H1 (cell line): ENCODE measurements at regions not wholly inside any gene's neighbourhood (a gene's known extent, or its start where the extent isn't known, plus 50 kb on each side); places are given as distances from the start of the nearest gene placed in this dataset.

ENCODE experiments used
- EP300 ChIP-seq, 2 experiments: IDR thresholded peaks; 1 replicate in 1 of 2; 2 replicates in 1 of 2; pipeline ENCODE4 v1.6.1; 2011 to 2012; ENCODE audit warnings: low read depth in 2 of 2, low read length in 2 of 2, mild to moderate bottlenecking in 2 of 2, borderline replicate concordance in 1 of 2, inconsistent platforms in 1 of 2, moderate library complexity in 1 of 2
- EZH2 ChIP-seq: fragments of 200-600 bp; sonication (generic); IDR thresholded peaks from 2 replicates; pipeline ENCODE4 v1.7.1; 2012; ENCODE audit warnings: low read depth, mild to moderate bottlenecking, moderate library complexity, low read length, inconsistent platforms; ENCODE audit not compliant: severe bottlenecking
- GABPA ChIP-seq: IDR thresholded peaks from 2 replicates; pipeline ENCODE4 v1.6.1; 2011; ENCODE audit warnings: mild to moderate bottlenecking, low read length, moderate library complexity, borderline replicate concordance; ENCODE audit not compliant: insufficient read depth
- POLR2AphosphoS5 ChIP-seq: IDR thresholded peaks from 2 replicates; pipeline ENCODE4 v1.6.1; 2011; ENCODE audit warnings: low read depth, low read length
- RAD21 ChIP-seq, 2 experiments: IDR thresholded peaks in 1 of 2; conservative IDR thresholded peaks in 1 of 2; 2 replicates each; pipeline ENCODE4 v1.6.1; 2011; ENCODE audit warnings: low read depth in 2 of 2, low read length in 2 of 2, improper control_type of control experiment in 1 of 2, inconsistent platforms in 1 of 2, mild to moderate bottlenecking in 1 of 2, moderate library complexity in 1 of 2
- SP1 ChIP-seq: IDR thresholded peaks from 2 replicates; pipeline ENCODE4 v1.6.1; 2011; ENCODE audit warnings: low read depth, low read length
- SRF ChIP-seq: IDR thresholded peaks from 2 replicates; pipeline ENCODE4 v1.6.1; 2011; ENCODE audit warnings: mild to moderate bottlenecking, low read depth, low read length, moderate library complexity
- ZNF274 ChIP-seq: IDR thresholded peaks from 2 replicates; pipeline ENCODE4 v1.7.0; 2012; ENCODE audit warnings: low read length, borderline replicate concordance; ENCODE audit errors: extremely low read depth
- TF ChIP-seq, protein P1 (sequence below), 3 experiments: IDR thresholded peaks; 1 replicate in 2 of 3; 2 replicates in 1 of 3; pipeline versions ENCODE4 v1.5.1 to v1.6.1; 2011; ENCODE audit warnings: low read length in 3 of 3, mild to moderate bottlenecking in 3 of 3, inconsistent platforms in 2 of 3, low read depth in 1 of 3, moderate library complexity in 1 of 3; ENCODE audit not compliant: insufficient read depth in 1 of 3; ENCODE audit errors: control extremely low read depth in 1 of 3
- TF ChIP-seq, protein P2 (sequence below): IDR thresholded peaks from 2 replicates; pipeline ENCODE4 v1.6.1; 2011; ENCODE audit warnings: low read length, improper control_type of control experiment

GRCh38 chr5:3660630-3661029 lies 65.0 kb downstream of the IRX1 start:
- TF ChIP-seq, protein P1, sequence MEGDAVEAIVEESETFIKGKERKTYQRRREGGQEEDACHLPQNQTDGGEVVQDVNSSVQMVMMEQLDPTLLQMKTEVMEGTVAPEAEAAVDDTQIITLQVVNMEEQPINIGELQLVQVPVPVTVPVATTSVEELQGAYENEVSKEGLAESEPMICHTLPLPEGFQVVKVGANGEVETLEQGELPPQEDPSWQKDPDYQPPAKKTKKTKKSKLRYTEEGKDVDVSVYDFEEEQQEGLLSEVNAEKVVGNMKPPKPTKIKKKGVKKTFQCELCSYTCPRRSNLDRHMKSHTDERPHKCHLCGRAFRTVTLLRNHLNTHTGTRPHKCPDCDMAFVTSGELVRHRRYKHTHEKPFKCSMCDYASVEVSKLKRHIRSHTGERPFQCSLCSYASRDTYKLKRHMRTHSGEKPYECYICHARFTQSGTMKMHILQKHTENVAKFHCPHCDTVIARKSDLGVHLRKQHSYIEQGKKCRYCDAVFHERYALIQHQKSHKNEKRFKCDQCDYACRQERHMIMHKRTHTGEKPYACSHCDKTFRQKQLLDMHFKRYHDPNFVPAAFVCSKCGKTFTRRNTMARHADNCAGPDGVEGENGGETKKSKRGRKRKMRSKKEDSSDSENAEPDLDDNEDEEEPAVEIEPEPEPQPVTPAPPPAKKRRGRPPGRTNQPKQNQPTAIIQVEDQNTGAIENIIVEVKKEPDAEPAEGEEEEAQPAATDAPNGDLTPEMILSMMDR (IDR thresholded peaks at IDR 0.05; ENCODE audit: control extremely low read depth in 1 of 3, insufficient read depth in 1 of 3, low read depth in 1 of 3, low read length in 3 of 3): no peak
- TF ChIP-seq SP1 (no peak), SRF (no peak), POLR2AphosphoS5 (no peak), EP300 (IDR thresholded peaks at IDR 0.05; ENCODE audit: borderline replicate concordance in 1 of 2, low read depth in 2 of 2, low read length in 2 of 2) (no peak), EZH2 (no peak), RAD21 (IDR thresholded peaks at IDR 0.05 in 1 of 2, conservative IDR thresholded peaks at IDR 0.05 in 1 of 2; ENCODE audit: low read depth in 2 of 2, low read length in 2 of 2) (no peak), ZNF274 (no peak), GABPA (no peak)
- TF ChIP-seq, protein P2, sequence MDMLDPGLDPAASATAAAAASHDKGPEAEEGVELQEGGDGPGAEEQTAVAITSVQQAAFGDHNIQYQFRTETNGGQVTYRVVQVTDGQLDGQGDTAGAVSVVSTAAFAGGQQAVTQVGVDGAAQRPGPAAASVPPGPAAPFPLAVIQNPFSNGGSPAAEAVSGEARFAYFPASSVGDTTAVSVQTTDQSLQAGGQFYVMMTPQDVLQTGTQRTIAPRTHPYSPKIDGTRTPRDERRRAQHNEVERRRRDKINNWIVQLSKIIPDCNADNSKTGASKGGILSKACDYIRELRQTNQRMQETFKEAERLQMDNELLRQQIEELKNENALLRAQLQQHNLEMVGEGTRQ: no peak
